T-cell (primary cell): ENCODE measurements at regions not wholly inside any gene's neighbourhood (a gene's known extent, or its start where the extent isn't known, plus 50 kb on each side); places are given as distances from the start of the nearest gene placed in this dataset.

Experiments
- ATAC-seq, 4 experiments: fragments of 200-7000 bp in 3 of 4; fragments of 150-1000 bp in 1 of 4; cut with Tn5 transposase; replicated peaks in 1 of 4; 1 replicate in 3 of 4; 2 replicates in 1 of 4; pipeline ENCODE4 v1.10.0; 2021; ENCODE audit warnings: moderate library complexity in 3 of 4, mild to moderate bottlenecking in 2 of 4, moderate number of reproducible peaks in 1 of 4
- CTCF ChIA-PET, 2 donors: fragments of 300-600 bp; sonication (Branson Sonifier 250); formaldehyde crosslinking; loops; one replicate each; lab custom pipeline; 2022; ENCODE audit warnings: antibody characterized with exemption in 2 of 2; lab: Charles Lee
- POLR2A ChIA-PET, 2 donors: fragments of 300-600 bp; sonication (Branson Sonifier 250); formaldehyde crosslinking; loops; one replicate each; lab custom pipeline; 2022; ENCODE audit warnings: antibody characterized with exemption in 2 of 2; lab: Charles Lee
- DNase-seq, 35 experiments: peaks; one replicate each; pipeline versions ENCODE4 v3.0.0 to v3.0.0-alpha.2; 2013 to 2023
- H3K27ac ChIP-seq: one replicate; pipeline ENCODE4 v1.5.1; 2013; ENCODE audit warnings: low read length
- H3K27me3 ChIP-seq, 2 experiments: replicated peaks in 1 of 2; 1 replicate in 1 of 2; 2 replicates in 1 of 2; pipeline versions ENCODE4 v1.6.1 to v1.7.0; 2013; ENCODE audit warnings: low read length in 1 of 2, mixed read lengths in 1 of 2; ENCODE audit not compliant: control insufficient read depth in 2 of 2, insufficient read depth in 2 of 2; ENCODE audit errors: extremely low read depth in 1 of 2
- H3K36me3 ChIP-seq, 2 donors: 1 replicate in 1 of 2; 2 replicates in 1 of 2; pipeline versions ENCODE4 v1.6.1 to v1.7.0; 2013; ENCODE audit warnings: low read length in 1 of 2; ENCODE audit not compliant: control insufficient read depth in 2 of 2, insufficient read depth in 1 of 2; ENCODE audit errors: extremely low read depth in 1 of 2
- H3K4me1 ChIP-seq, 2 experiments: 1 replicate in 1 of 2; 2 replicates in 1 of 2; pipeline versions ENCODE4 v1.6.1 to v1.7.0; 2013; ENCODE audit warnings: low read length in 2 of 2, mixed read lengths in 1 of 2; ENCODE audit not compliant: insufficient read depth in 2 of 2, control insufficient read depth in 1 of 2; ENCODE audit errors: extremely low read depth in 1 of 2
- H3K4me3 ChIP-seq, 2 donors: 1 replicate in 1 of 2; 2 replicates in 1 of 2; pipeline versions ENCODE4 v1.5.1 to v1.7.0; 2013; ENCODE audit warnings: mild to moderate bottlenecking in 2 of 2, low read length in 1 of 2, moderate library complexity in 1 of 2; ENCODE audit not compliant: control insufficient read depth in 1 of 2; ENCODE audit errors: extremely low read depth in 1 of 2
- H3K9me3 ChIP-seq: 2 replicates; pipeline ENCODE4 v1.7.0; 2013
- H3K27ac Mint-ChIP-seq, 2 donors: one replicate each; pipeline ENCODE4 v1.8.0; 2020 to 2021; ENCODE audit warnings: mild to moderate bottlenecking in 2 of 2, mixed read lengths in 2 of 2
- H3K27me3 Mint-ChIP-seq, 2 donors: one replicate each; pipeline ENCODE4 v1.8.0; 2021 to 2022; ENCODE audit warnings: mixed read lengths in 2 of 2
- H3K36me3 Mint-ChIP-seq: one replicate; pipeline ENCODE4 v1.8.0; 2021; ENCODE audit warnings: mixed read lengths
- H3K4me1 Mint-ChIP-seq, 3 donors: one replicate each; pipeline ENCODE4 v1.8.0; 2020 to 2022; ENCODE audit warnings: mixed read lengths in 3 of 3, mild to moderate bottlenecking in 1 of 3
- H3K4me3 Mint-ChIP-seq, 3 donors: one replicate each; pipeline ENCODE4 v1.8.0; 2020 to 2022; ENCODE audit warnings: mild to moderate bottlenecking in 3 of 3, mixed read lengths in 3 of 3, moderate library complexity in 3 of 3
- H3K9me3 Mint-ChIP-seq, 3 donors: one replicate each; pipeline ENCODE4 v1.8.0; 2020 to 2022; ENCODE audit warnings: mixed read lengths in 3 of 3
- WGBS: methylation state at CpG from one replicate; pipeline ENCODE4 v1.1.5; 2013; ENCODE audit warnings: missing lambda C conversion rate; ENCODE audit not compliant: insufficient coverage; 5-methylcytosine and 5-hydroxymethylcytosine counted together

GRCh38 chr1:223001653-223002634 is 141.1 kb downstream of the TLR5 start:
- Mint-ChIP-seq H3K9me3 (no peaks in the 10 kb centered on the region), H3K4me3 (no peak overlapping the region), H3K27ac (no peak overlapping the region), H3K27me3 (no peaks in the 10 kb centered on the region), H3K4me1 (no peaks in the 10 kb centered on the region), H3K36me3 (peaks cover 57% of the 10 kb centered on the region)
- H3K27me3 ChIP-seq, result no peaks in the 10 kb centered on the region
- H3K4me3 ChIP-seq, result no peak overlapping the region
- no peak overlapping the region for H3K27ac ChIP-seq
- CTCF ChIA-PET, result no interaction called here
- POLR2A ChIA-PET, result no interaction called here
- ATAC-seq (no peak), DNase-seq (no peak)
- WGBS, result 94% methylated on average over 7 of the region's 9 CpGs
- H3K9me3 ChIP-seq, result no peaks in the 10 kb centered on the region
- H3K36me3 ChIP-seq, result peaks cover 6 to 11% of the 10 kb centered on the region in 2 donors
- no peaks in the 10 kb centered on the region for H3K4me1 ChIP-seq

GRCh38 chr1:223003549-223003948 is 139.5 kb downstream of the TLR5 start:
- no peak for DNase-seq
- no peaks in the 10 kb centered on the region for H3K27me3 Mint-ChIP-seq
- Histone ChIP-seq H3K27me3 (no peaks in the 10 kb centered on the region), H3K36me3 (peaks cover 6 to 11% of the 10 kb centered on the region in 2 donors), H3K4me3 (no peak overlapping the region), H3K4me1 (no peaks in the 10 kb centered on the region), H3K27ac (no peak overlapping the region), H3K9me3 (no peaks in the 10 kb centered on the region)
- no peak overlapping the region for H3K27ac Mint-ChIP-seq
- POLR2A ChIA-PET, result no interaction called here
- no peaks in the 10 kb centered on the region for H3K9me3 Mint-ChIP-seq
- 100% methylated on average over 5 of the region's 9 CpGs for WGBS
- CTCF ChIA-PET, result no interaction called here
- H3K36me3 Mint-ChIP-seq, result peaks cover 53% of the 10 kb centered on the region
- ATAC-seq, result no peak
- no peak overlapping the region for H3K4me3 Mint-ChIP-seq
- H3K4me1 Mint-ChIP-seq, result no peaks in the 10 kb centered on the region

GRCh38 chr1:223006371-223006770 is 136.7 kb downstream of the TLR5 start:
- Mint-ChIP-seq H3K27ac (no peak overlapping the region), H3K9me3 (no peaks in the 10 kb centered on the region), H3K27me3 (peaks cover 3 to 6% of the 10 kb centered on the region in 2 donors), H3K4me3 (no peak overlapping the region), H3K36me3 (peaks cover 40% of the 10 kb centered on the region), H3K4me1 (no peaks in the 10 kb centered on the region)
- no peaks in the 10 kb centered on the region for H3K4me1 ChIP-seq
- DNase-seq, result no peak
- ChIA-PET CTCF (no interaction called here), POLR2A (no interaction called here)
- WGBS, result 95% methylated on average over 5 of the region's 5 CpGs
- no peak for ATAC-seq
- H3K36me3 ChIP-seq, result peaks cover 6 to 11% of the 10 kb centered on the region in 2 donors
- no peak overlapping the region for H3K4me3 ChIP-seq
- H3K9me3 ChIP-seq, result no peaks in the 10 kb centered on the region
- no peaks in the 10 kb centered on the region for H3K27me3 ChIP-seq
- H3K27ac ChIP-seq, result no peak overlapping the region

- Histone ChIP-seq H3K27me3 (no peaks in the 10 kb centered on the region), H3K4me1 (no peaks in the 10 kb centered on the region), H3K4me3 (no peak overlapping the region), H3K27ac (no peak overlapping the region), H3K9me3 (no peaks in the 10 kb centered on the region), H3K36me3 (peaks cover 6 to 10% of the 10 kb centered on the region in 2 donors)
- Mint-ChIP-seq H3K27me3 (peaks cover 3 to 8% of the 10 kb centered on the region in 2 donors), H3K9me3 (no peaks in the 10 kb centered on the region), H3K27ac (no peak overlapping the region), H3K4me1 (no peaks in the 10 kb centered on the region), H3K36me3 (peaks cover 38% of the 10 kb centered on the region), H3K4me3 (no peak overlapping the region)
- DNase-seq, result no peak
- CTCF ChIA-PET, result no interaction called here
- POLR2A ChIA-PET, result no interaction called here
- no peak for ATAC-seq
- 89% methylated on average over 9 of the region's 11 CpGs for WGBS
Observed at GRCh38 chr1:223006917-223007648, 136.0 kb downstream of the TLR5 start.

- Histone ChIP-seq H3K4me3 (no peak overlapping the region), H3K36me3 (peaks cover 2 to 3% of the 10 kb centered on the region in 2 donors), H3K4me1 (no peaks in the 10 kb centered on the region), H3K27me3 (no peaks in the 10 kb centered on the region), H3K27ac (no peak overlapping the region), H3K9me3 (no peaks in the 10 kb centered on the region)
- no peak overlapping the region for H3K27ac Mint-ChIP-seq
- peaks cover 3 to 8% of the 10 kb centered on the region in 2 donors for H3K27me3 Mint-ChIP-seq
- 93% methylated on average over 2 of the region's 7 CpGs for WGBS
- ChIA-PET CTCF (no interaction called here), POLR2A (no interaction called here)
- H3K4me1 Mint-ChIP-seq, result no peaks in the 10 kb centered on the region
- no peaks in the 10 kb centered on the region for H3K9me3 Mint-ChIP-seq
- DNase-seq (no peak), ATAC-seq (no peak)
- no peak overlapping the region for H3K4me3 Mint-ChIP-seq
- peaks cover 29% of the 10 kb centered on the region for H3K36me3 Mint-ChIP-seq
Observed at GRCh38 chr1:223007935-223008334, 135.1 kb downstream of the TLR5 start.

- Histone ChIP-seq H3K36me3 (no peaks in the 10 kb centered on the region), H3K4me1 (no peaks in the 10 kb centered on the region), H3K27ac (no peak overlapping the region), H3K27me3 (no peaks in the 10 kb centered on the region), H3K9me3 (no peaks in the 10 kb centered on the region), H3K4me3 (no peak overlapping the region)
- POLR2A ChIA-PET, result no interaction called here
- ATAC-seq, result no peak
- no peaks in the 10 kb centered on the region for H3K4me1 Mint-ChIP-seq
- peaks cover 7 to 14% of the 10 kb centered on the region in 2 donors for H3K27me3 Mint-ChIP-seq
- no CpG with 5 or more reads among the region's 2 CpGs for WGBS
- DNase-seq, result no peak
- peaks cover 21% of the 10 kb centered on the region for H3K36me3 Mint-ChIP-seq
- H3K9me3 Mint-ChIP-seq, result no peaks in the 10 kb centered on the region
- H3K27ac Mint-ChIP-seq, result no peak overlapping the region
- H3K4me3 Mint-ChIP-seq, result no peak overlapping the region
- CTCF ChIA-PET, result no interaction called here
Observed at GRCh38 chr1:223008808-223009207, 134.2 kb downstream of the TLR5 start.
